ENCODE measurements at regions not wholly inside any gene's neighbourhood (a gene's known extent, or its start where the extent isn't known, plus 50 kb on each side); places are given as distances from the start of the nearest gene placed in this dataset.

DNA sequence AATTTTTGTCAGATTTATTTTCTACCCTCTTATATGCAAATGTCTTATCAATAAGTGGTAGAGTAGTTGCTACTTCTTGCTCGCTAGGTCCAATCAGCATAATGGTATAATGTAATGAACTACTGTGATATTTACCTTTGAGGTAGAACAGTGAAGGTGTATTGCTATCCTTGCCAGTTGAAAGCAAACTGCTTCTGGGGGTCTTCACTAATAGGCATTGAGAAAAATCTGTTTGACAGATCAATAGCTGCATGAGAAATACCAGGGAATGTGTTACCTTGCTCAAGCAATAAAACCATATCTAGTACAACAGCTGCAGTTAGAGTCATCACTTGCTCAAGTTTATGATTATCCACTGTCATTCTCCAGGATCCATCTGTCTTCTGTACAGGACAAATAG lies 50.1 kb upstream of the EFEMP1 start:
- no peak for DNase-seq (ENCODE audit: low spot score)

DNA sequence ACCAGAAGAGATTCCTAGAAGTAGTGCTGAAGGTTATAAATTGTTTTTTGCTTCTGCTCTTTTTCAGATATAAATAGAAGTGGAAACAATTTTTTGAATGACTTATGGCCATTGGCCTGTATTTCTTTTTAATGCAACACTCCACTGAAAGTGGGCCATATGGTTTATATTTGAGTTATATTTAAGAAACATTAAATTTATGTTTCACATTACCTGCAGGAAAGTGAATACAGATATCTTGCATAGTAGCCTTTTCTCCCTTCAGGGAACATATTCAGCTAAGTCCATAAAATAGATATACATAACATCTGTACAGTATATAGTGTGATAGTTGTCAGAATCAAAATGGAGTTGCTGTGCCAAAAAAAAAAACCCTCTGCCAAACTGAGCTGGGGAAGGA lies 53.1 kb upstream of the EFEMP1 start:
- no peak for DNase-seq (ENCODE audit: low spot score)

DNA sequence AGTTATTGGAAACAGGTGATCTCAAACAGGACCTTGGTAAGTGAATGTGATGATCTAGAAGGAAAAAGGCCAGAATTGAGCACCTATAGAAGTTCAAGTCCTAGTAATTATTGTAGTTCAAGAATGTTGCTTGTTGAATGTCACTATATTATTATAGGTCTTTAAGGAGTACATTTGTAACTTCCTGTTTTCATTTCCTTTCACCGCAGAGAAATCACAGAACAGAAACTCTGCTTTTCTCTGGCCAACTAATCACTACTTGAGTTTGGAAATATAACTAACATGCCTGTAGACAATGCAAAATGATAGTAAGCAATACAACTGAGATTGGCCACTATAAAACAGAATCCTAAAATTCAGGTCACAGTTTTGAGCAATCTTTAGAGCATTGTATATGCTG lies 61.8 kb upstream of the EFEMP1 start:
- no peak for DNase-seq (ENCODE audit: low spot score)

DNA sequence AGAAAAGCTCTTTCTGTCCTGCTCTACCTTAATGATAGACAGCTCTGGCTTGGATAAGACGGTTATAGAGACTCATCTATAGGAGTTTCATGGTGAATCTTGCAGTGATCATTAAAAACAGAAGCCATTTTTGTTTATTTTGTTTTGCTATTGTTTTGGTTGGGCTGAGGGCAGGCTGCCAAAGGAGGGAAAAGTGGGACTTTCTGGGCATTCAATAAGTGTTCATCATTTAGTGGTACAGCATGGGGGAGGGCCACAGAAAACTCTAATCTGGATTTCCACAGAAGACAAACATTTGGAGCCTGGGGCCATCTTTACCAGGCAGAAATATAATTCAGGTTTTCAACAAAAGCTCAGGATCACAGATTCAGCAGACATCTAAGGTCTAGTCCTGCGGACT lies 62.4 kb upstream of the EFEMP1 start:
- no peak for DNase-seq (ENCODE audit: low spot score)

DNA sequence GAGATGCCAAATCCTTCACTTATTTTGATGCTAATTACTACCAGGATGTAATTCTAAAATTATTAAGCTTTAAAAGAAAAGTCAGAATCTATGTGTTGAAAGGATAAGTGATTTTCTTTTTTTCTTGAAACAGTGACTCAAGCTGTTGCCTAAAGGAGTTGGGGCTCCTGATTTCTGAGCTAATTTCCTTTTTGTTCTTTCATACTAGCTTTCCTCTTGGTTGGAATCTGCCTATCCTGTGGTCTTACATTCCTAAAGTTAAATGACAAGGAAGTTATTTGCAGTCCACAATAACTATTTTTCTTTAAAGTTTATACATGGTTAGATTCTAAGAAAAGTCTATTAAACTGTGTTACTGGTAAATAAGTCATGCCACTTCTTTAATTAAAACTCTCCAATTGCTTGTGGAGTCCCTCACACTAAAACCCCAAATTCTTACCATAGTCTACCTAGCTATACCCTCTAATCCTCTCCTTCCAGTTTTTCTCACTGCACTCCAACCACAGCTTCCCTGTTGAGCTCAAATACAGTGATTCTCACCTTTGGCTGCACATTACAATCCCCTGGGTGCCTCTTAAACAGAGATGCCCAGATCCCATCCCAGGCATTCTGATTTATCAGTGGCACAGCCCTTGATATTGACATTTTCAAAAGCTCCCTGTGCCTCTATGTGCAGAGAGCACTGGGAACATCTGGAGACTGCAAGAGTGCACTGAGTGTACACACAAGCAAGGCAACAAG lies 63.3 kb upstream of the EFEMP1 start:
- no peak for DNase-seq (ENCODE audit: low spot score)

DNA sequence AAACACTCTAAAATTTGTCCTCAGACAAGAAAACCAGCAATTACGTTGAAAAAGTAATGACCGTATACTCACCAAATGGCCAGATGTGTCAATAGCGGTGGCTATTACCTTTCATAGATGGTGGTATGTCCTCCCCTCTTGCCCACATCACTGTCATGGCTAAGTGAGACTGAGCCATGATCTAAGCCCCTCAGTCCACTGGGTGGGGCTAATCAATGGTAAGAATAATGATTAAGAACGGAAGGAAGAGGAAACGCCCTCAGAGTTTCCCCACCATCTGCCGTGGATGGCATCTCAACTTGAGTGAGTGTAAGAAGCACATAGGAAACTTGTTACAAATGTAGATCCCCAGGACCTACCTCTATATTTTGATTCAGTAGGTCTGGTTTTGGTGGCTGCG lies 65.8 kb upstream of the EFEMP1 start:
- no peak for DNase-seq (ENCODE audit: low spot score)

DNA sequence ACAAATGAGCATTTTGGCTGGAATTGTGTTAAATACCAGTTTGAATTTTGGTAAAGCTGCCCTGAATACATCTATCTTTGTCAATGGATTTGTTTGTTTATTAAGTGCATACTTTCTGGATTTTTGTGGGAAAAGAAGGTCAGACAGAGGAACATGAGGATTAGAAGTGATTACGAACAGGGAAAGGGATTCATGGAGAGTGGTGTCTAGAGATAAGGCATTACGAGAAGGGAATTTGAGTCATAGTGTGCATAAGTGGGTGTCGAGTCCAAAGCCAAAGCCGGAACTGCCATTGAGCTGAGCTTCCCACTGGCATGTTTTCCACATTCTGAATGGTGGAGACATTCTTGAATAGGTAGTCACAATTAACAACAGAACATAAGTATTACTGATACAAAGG lies 68.9 kb upstream of the EFEMP1 start:
- DNase-seq (ENCODE audit: low spot score), result peak; percentile 88

DNA sequence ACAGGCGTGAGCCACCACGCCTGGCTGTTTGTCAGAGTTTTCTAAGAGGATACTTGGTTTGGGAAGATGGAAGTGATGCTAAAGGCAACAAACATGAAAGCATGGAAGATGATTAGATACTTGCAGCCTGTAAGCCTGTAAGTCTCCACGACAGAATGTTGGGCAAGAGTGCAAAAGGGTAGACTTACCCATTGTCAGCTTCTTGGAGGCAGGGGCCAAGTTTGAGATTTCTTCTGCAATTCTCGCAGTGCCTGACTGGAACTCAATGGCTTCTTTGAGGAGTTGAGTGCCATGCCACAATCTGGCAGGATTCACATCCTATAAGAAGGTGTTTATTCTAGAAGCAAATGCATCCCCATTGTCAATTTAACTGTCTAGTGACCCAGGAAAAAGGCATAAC lies 70.1 kb upstream of the EFEMP1 start:
- no peak for DNase-seq (ENCODE audit: low spot score)

DNA sequence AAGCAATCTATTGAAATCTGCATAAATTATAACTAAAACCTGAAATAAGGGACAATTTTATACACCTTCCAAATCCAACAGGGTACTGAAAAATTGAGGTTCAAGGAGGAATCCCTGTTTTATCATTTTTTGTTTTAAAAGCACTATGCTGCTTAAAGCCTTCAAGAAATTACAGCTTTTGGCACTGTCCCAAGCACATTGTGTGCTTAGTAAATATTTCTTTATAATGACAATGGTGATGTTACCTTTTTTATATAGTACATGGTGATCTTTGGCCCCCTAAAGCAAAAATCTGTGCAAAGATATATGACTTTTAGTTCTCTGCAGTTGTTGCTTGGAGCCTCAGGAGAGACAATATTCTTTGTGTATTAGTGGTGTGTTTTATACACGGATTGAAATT lies 71.6 kb upstream of the EFEMP1 start:
- DNase-seq (ENCODE audit: low spot score), result no peak

DNA sequence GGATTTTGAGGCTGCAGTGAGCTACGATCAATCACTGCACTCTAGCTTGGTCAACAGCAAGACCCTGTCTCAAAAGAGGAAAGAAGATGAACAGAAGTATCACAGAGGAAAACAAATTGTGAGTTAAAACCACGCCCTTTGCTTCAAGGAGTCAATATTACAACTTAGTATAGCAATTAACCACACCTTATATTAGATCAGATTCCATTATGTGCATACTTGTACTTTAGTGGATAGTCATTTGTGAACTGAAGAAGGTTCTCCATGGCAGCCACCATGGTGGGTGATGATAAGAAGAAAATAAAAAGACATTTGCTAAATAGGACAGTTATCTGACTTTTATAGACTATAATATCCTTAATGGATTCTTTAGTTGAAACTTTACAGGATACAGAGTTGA lies 72.3 kb upstream of the EFEMP1 start:
- DNase-seq (ENCODE audit: low spot score), result no peak

DNA sequence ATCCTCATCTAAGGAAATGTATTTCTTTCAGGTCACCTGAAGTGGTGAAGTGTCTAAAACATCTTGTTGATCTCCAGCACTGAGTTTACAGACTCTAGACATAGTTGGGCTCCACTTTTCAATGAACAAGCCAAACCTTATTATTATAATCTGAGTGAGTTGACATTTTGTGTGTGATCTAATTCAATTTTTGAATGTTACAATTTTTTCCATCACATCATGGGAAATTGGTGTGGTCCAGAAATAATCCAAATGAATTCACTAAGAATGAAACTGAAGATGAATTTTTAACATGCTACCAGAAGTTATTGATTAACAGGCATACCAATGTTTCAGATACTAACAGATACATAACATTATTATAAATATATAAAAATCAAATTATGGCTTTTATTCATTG lies 75.6 kb upstream of the EFEMP1 start:
- no peak for DNase-seq (ENCODE audit: low spot score)

DNA sequence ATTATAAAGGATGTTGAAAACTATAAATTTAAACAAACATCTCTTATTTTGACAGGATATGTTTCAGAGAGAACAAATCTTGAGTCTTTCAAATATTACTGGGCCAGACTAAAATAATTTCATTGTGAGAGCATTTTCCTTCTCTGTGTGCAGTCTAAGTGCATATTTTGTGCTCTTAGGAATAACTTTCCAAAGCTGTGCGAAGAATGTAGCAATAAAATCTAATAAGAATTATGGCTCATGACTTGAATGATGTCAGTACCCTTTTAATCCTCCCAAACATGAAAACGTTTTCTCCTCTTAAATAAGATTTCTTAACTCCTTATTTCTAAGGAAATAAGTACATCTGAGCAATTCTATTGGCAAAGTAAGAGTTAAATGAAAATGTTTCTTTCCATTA lies 76.2 kb upstream of the EFEMP1 start:
- DNase-seq (ENCODE audit: low spot score), result no peak

DNA sequence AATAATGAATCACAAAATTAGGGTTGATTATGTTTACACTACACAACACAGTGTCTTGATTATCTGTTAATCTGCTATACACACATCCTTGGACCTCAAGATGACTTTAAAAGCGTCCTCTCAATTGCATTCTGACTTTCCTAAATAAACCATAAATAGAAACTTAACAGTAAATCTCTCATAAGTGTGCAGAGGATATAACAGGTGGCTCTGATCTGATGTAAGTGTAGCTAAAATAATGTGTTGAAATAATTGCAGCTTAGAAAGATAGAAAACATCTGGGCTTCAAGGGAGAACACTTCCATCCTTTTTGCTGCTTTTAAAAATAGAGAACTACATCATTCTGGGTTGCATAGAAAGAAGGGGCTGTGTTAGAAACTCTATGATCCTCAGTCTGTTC lies 78.4 kb upstream of the EFEMP1 start:
- DNase-seq (ENCODE audit: low spot score), result no peak

DNA sequence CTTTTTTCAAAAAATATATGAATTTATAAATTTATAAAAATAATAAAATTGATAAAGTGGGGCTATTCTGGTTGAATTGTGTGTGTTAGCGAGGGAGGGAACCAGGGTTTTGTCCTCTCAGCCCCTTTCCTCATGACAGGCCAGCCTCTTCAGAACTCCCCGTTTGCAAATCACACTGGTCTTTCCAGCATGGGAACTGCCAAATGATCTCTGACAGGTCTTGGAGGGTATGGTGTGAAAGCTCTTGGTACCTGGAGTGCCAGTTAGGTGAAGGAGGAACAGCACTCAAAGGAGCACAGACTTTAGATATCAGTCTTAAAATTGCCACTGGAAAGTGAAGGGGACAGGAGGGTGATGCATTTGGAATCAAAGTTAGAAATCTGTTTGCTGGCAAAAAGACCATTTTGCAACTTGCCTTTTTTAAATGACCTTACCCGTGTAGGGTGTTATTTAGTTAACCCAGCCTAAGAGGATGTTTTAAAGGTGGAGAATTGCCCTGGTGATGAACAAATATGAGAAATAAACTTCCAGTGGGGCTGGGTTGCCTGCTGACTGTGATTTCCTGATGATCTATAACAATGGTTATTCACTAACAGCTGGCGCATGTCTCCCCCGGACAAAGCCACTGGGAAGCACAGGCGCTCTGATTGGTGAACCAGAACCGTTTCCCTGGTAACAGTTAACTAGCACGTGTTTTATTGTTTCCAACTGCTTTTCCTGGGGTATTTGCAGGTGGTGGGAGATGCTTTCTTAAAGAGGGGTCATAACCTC lies 85.3 kb upstream of the EFEMP1 start:
- DNase-seq (ENCODE audit: low spot score), result peak; percentile 83

DNA sequence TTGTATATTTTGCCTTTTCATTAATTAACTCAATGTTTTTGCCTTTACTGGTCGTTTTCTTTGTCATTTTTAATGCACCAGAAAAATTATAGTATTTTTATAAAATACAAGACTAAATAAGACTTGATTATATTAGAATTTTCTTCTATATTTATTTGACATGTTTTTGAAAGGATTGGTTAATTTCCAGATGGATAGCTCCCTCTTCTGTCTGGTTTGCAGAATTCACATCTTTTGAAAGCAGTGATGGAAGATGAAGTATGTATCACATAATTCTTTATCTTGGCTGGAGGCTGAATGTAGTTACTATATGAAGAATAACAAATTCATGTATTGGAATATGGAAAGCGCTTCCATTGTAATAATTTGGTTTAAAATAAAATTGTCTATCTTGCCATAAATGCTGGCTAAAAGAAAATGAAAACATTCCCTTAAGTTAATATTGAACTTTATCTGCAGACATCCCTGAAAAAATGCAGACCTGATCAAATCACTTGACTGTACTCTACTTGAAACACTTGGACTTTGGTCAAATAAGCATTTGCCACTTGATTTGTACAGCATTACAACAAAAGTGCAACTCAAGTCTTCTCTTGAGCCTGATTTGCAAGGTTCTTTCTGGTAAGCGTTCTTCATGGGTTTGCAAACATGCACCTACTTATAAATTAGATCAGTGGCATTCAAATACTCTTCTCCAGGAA lies 86.3 kb upstream of the EFEMP1 start:
- DNase-seq (ENCODE audit: low spot score), result peak; percentile 35

DNA sequence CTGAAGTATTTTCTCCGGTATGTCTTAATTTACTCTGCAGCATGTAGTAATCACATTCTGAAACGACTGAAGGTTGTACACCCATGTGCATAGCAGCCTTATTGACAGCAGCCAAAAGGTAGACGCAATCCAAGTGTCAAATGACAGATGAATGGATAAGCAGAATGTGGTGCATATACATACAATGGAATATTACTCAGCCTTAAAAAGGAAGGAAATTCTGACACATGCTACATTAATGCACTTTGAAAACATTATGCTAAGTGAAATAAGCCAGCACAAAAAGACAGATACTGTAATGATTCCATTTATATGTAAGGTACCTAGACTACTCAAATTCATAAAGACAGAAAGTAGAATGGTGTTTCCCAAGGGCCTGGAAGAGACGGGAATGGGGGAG lies 88.0 kb upstream of the EFEMP1 start:
- no peak for DNase-seq (ENCODE audit: low spot score)

DNA sequence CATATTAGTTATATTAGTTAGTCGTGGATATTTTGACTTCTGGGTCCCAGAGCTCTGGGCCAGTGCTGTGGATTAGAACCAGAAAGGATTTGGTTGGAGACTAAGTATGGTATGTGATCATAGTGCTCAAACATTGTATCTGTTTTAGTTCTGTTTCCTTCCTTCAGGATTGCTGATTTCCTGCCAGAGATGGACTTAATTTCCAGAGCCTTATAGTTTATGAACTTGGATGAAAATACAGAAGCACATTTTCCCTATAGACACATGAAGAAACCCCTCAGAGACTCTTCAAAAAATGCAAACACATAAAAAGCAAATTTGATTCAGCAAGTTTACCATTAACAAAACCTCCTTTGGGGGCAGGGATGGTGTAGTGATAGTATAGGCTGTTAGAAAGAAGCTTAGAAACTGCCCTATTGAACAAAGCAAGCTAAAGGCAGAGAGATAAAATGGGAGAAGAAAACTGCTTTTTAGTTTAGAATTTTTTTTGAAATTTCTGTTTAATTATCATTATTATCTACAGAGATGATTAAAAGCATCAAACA lies 88.7 kb upstream of the EFEMP1 start:
- no peak for DNase-seq (ENCODE audit: low spot score)

DNA sequence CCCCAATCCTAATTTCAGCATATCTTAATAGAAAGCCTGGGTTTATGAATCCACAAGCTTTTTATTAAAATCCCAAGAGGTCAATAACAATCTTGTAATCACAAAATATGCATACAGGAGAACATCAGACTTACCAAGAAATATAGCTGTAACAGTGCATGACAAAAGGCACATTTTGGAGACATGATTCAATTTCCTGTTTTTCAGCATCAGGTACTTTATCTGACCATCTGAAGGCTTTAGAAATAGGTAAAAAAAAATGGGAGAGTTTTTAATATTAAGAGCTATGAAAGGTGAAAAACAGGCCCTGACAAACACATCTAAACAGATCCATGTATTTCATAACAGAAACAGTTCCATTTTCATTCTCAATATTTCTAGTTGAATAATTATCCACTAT lies 89.9 kb upstream of the EFEMP1 start:
- no peak for DNase-seq (ENCODE audit: low spot score)

DNA sequence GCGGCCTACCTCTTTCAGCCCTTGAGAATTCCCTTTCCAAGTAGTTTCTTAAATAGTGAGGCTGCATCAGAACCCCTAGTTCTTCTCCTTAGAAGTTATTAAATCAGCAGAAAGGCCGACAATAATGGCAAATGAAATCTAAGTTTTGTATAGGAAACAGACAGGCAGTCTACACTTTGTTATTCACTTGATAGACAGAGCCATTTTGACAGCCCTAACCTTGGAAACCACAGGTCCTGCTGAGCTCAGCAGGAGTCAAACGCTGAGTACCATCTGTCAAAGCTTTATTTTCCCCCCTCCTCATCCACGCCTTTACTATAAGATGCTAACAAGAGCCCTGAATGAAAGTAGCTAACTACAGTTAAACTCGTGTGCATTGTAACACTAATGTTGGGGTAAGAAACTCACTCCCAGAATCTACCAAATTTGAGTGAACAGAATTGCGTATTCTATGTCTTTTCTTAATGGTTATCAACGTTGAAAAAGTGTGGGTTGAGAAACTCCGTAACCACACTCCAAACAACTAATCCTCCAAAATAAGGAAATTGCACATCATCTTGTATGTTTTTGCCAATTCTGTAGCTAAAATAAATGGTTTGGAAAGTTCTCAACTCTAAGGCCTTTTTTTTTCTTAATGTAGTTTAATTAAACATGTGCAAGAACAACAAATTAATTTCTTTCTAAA lies 90.6 kb upstream of the EFEMP1 start:
- no peak for DNase-seq (ENCODE audit: low spot score)

DNA sequence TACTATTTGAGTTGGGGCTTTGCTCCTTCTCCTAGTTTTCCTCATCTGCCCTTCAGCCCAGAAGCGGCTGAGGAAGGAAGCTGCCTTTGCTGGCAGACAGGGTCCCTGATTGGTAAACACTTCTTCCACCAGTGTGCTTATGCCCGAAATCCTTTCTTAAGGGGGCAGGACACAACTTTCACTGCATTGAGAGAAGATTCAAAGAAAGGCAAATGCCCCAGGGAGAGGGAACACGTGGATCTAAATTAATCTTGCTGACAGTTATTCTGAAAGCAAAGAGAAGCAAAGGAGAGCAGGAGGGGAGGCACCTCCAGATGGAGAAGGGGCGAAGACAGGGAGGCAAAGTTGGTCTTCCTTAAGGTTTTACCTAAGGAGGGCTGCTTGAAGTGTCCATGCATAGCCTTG lies 92.1 kb upstream of the EFEMP1 start:
- no peak for DNase-seq (ENCODE audit: low spot score)

DNA sequence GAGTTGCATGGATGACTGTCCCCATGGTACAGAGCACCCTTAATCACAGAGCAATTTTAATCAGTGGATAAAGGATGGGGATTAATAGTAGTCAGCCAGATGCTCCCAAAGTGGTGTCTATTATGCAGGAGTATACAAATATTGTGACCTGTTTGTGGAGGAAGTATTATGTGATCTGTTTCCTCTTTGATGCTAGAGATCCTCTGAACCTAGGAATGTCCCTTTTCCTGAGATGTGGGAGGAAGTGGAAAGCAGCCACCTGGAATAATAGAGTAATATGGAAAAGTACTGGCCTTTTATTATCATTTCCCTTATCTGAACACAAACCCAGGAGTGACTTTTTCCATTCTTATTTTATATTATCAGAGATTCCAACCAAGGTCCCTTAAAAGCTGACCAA lies 94.2 kb upstream of the EFEMP1 start:
- no peak for DNase-seq (ENCODE audit: low spot score)

DNA sequence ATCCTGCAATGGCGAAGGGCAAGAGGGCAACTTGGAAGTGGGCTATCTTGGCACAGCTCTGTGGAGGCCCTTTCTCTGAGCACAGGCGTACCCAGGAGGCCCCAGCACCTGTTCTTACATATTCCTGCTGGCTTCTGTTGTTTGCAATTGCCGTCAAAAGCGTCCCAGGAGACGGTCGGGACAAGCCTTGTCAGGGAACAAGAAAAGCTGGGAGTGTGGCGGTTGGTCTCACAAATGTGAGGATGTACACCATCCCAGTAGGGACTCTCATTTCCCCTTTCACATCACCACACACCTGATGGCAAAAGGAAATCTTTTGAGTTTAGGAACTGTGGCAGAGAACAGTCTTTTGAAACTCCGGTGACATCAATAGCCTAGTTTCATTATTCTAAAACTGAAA lies 94.7 kb upstream of the EFEMP1 start:
- DNase-seq (ENCODE audit: low spot score), result no peak

DNA sequence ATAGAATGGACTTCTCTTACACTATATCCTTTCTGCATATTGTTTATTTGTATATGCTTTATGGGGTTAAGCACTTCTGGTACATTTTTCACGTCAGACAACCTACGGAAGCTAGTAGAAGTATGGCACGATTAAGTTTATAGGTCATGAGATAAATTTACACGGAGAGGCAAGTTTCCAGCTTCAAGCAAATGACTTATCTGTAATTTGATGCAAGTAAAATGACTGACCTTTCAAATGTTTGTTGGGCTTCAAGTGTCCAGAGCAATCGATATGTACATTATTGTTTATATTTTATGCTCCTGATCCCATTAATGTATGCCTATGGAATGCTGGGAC lies 97.5 kb upstream of the EFEMP1 start:
- no peak for DNase-seq (ENCODE audit: low spot score)

Measured in AG08395 (cell line).